22Rv1 (cell line): ENCODE measurements at regions not wholly inside any gene's neighbourhood (a gene's known extent, or its start where the extent isn't known, plus 50 kb on each side); places are given as distances from the start of the nearest gene placed in this dataset.

Experiments
- H3K27ac ChIP-seq: fragments of 450-650 bp; 2 replicates; pipeline ENCODE4 v1.5.1; 2017
- ZFX ChIP-seq: fragments of 450-650 bp; IDR thresholded peaks from 2 replicates; pipeline ENCODE4 v1.6.1; 2017; ENCODE audit warnings: antibody characterized with exemption, borderline replicate concordance
- TF ChIP-seq, protein P1 (sequence below): fragments of 450-650 bp; IDR thresholded peaks from 2 replicates; pipeline ENCODE4 v1.5.1; 2017; ENCODE audit warnings: mild to moderate bottlenecking

DNA sequence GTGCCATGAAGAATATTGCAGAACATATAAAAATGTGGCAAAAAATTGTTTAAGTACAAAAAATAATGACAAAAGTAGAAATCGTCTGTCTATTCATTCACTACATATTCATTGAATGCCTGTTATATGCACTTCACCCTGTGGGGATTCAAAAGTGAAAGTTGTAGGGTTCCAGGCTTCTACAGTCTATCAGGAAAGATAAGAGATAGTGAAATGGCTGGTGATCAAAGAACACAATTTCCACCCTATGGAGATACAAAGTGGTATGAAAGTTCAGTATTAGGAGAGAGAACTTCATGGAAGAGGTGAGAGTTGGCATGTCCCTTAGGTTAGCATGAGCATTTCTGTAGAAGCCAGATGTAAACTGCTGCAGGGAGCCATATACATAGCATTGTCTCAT is 127.0 kb upstream of the PMFBP1 start:
- H3K27ac ChIP-seq = no peak overlapping the region
- no peak for TF ChIP-seq ZFX
- TF ChIP-seq, protein P1, sequence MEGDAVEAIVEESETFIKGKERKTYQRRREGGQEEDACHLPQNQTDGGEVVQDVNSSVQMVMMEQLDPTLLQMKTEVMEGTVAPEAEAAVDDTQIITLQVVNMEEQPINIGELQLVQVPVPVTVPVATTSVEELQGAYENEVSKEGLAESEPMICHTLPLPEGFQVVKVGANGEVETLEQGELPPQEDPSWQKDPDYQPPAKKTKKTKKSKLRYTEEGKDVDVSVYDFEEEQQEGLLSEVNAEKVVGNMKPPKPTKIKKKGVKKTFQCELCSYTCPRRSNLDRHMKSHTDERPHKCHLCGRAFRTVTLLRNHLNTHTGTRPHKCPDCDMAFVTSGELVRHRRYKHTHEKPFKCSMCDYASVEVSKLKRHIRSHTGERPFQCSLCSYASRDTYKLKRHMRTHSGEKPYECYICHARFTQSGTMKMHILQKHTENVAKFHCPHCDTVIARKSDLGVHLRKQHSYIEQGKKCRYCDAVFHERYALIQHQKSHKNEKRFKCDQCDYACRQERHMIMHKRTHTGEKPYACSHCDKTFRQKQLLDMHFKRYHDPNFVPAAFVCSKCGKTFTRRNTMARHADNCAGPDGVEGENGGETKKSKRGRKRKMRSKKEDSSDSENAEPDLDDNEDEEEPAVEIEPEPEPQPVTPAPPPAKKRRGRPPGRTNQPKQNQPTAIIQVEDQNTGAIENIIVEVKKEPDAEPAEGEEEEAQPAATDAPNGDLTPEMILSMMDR = no peak

- H3K27ac ChIP-seq = no peak overlapping the region
- TF ChIP-seq ZFX = no peak
- TF ChIP-seq, protein P1 = no peak
These were observed 124.0 kb upstream of the PMFBP1 start for GRCh38 chr16:72295914-72296313.

GRCh38 chr16:72291531-72291981 is 119.6 kb upstream of the PMFBP1 start:
- TF ChIP-seq, protein P1 = no peak
- TF ChIP-seq ZFX = no peak

GRCh38 chr16:72291121-72291520 is 119.2 kb upstream of the PMFBP1 start:
- no peak for TF ChIP-seq ZFX
- TF ChIP-seq, protein P1 = no peak

More at GRCh38 chr16:72291531-72291981, 119.6 kb upstream of the PMFBP1 start:
- no peak overlapping the region for H3K27ac ChIP-seq

GRCh38 chr16:72287649-72288048 is 115.7 kb upstream of the PMFBP1 start:
- TF ChIP-seq, protein P1 = no peak
- no peak for TF ChIP-seq ZFX
- H3K27ac ChIP-seq = no peak overlapping the region

More at GRCh38 chr16:72291121-72291520, 119.2 kb upstream of the PMFBP1 start:
- no peak overlapping the region for H3K27ac ChIP-seq

GRCh38 chr16:72286936-72287620 is 115.1 kb upstream of the PMFBP1 start:
- H3K27ac ChIP-seq = no peak overlapping the region
- TF ChIP-seq, protein P1 = no peak
- no peak for TF ChIP-seq ZFX

DNA sequence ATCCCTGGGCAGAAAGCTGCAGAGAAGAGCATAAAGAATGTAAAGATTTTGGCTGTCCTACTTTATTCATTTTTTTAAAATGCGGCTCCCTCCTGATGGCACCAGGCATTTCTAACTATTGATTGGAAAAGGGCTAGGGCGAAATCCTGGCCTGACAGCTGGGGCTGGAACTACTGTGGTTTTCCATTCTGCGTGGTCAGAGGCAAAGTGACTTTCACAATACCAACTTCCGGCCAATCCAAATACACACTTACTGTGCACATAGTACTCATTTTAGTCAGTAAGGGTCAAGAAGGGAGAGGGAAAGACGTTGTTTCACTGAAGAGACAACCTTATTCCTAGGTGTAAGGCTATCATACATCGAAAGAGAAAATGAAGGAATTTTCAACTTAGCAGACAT is 113.8 kb upstream of the PMFBP1 start:
- TF ChIP-seq ZFX = no peak
- TF ChIP-seq, protein P1 = no peak
- H3K27ac ChIP-seq = no peak overlapping the region
